Glutamatergic neuron (in vitro differentiated cells): ENCODE measurements at regions not wholly inside any gene's neighbourhood (a gene's known extent, or its start where the extent isn't known, plus 50 kb on each side); places are given as distances from the start of the nearest gene placed in this dataset.

Experiments
- DNase-seq: peaks from one replicate; pipeline ENCODE4 v3.0.0; 2022
- H3K27ac Mint-ChIP-seq: one replicate; pipeline ENCODE4 v1.8.0; 2020; ENCODE audit warnings: mild to moderate bottlenecking, mixed read lengths, inconsistent platforms; ENCODE audit not compliant: unreplicated experiment
- H3K27me3 Mint-ChIP-seq: one replicate; pipeline ENCODE4 v1.8.0; 2020; ENCODE audit warnings: mild to moderate bottlenecking, moderate library complexity, mixed read lengths, inconsistent platforms; ENCODE audit not compliant: unreplicated experiment
- H3K36me3 Mint-ChIP-seq: one replicate; pipeline ENCODE4 v1.8.0; 2020; ENCODE audit warnings: mild to moderate bottlenecking, mixed read lengths, inconsistent platforms; ENCODE audit not compliant: unreplicated experiment
- H3K4me1 Mint-ChIP-seq: one replicate; pipeline ENCODE4 v1.8.0; 2020; ENCODE audit warnings: mild to moderate bottlenecking, low read depth, mixed read lengths, inconsistent platforms; ENCODE audit not compliant: unreplicated experiment
- H3K4me3 Mint-ChIP-seq: one replicate; pipeline ENCODE4 v1.8.0; 2020; ENCODE audit warnings: mild to moderate bottlenecking, mixed read lengths, inconsistent platforms; ENCODE audit not compliant: unreplicated experiment
- H3K9me3 Mint-ChIP-seq: one replicate; pipeline ENCODE4 v1.8.0; 2020; ENCODE audit warnings: mild to moderate bottlenecking, moderate library complexity, mixed read lengths, inconsistent platforms; ENCODE audit not compliant: unreplicated experiment
- TF ChIP-seq, protein P1 (sequence below): fragments of 200-600 bp; sonication (generic); IDR thresholded peaks from one replicate; pipeline ENCODE4 v1.5.0; 2021; ENCODE audit not compliant: partially characterized antibody, unreplicated experiment

DNA sequence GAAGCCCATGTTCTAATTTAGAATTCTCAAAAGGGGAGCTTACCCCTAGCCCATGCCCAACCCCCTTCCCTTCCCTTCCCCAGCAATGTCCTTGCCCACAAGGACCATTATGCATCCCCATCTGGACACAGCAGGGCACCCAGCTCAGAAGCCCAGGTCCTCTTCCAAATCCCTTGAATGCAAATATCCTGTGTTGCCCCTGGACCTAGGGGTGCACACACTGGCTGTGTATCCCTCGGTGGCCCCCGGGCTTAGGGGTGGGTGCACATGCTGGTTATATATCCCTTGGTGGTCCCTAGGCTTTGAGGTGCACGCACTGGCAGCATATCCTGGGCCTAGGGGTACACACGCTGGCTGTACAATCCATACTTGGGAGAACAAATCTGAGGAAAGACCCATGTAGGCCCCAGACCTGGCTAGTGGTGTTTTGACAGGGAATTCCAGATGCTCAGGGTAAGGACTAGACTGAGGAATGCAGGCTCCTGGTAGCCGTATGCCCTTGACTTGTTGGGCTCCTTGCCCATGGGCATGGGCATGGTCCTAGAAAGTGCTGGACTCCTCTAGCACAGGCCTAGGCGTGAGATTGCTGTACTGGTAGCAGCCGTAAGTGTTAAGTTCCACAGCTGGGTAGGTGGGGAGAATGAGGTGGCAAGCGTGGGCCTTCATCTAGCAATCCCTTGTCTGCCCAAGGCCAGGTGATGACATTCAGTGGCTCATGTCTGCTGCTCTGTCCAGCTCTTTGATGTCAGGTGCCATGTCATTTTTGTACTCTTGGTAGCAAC, 222.4 kb downstream of the OPA1 start:
- H3K9me3 Mint-ChIP-seq, result peaks cover 16% of the 10 kb centered on the region
- DNase-seq, result no peak
- TF ChIP-seq, protein P1, sequence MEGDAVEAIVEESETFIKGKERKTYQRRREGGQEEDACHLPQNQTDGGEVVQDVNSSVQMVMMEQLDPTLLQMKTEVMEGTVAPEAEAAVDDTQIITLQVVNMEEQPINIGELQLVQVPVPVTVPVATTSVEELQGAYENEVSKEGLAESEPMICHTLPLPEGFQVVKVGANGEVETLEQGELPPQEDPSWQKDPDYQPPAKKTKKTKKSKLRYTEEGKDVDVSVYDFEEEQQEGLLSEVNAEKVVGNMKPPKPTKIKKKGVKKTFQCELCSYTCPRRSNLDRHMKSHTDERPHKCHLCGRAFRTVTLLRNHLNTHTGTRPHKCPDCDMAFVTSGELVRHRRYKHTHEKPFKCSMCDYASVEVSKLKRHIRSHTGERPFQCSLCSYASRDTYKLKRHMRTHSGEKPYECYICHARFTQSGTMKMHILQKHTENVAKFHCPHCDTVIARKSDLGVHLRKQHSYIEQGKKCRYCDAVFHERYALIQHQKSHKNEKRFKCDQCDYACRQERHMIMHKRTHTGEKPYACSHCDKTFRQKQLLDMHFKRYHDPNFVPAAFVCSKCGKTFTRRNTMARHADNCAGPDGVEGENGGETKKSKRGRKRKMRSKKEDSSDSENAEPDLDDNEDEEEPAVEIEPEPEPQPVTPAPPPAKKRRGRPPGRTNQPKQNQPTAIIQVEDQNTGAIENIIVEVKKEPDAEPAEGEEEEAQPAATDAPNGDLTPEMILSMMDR, result no peak
- peaks cover 19% of the 10 kb centered on the region for H3K4me1 Mint-ChIP-seq
- peaks cover 9% of the 10 kb centered on the region for H3K27me3 Mint-ChIP-seq
- H3K4me3 Mint-ChIP-seq, result no peak overlapping the region
- no peaks in the 10 kb centered on the region for H3K36me3 Mint-ChIP-seq
- H3K27ac Mint-ChIP-seq, result no peak overlapping the region

DNA sequence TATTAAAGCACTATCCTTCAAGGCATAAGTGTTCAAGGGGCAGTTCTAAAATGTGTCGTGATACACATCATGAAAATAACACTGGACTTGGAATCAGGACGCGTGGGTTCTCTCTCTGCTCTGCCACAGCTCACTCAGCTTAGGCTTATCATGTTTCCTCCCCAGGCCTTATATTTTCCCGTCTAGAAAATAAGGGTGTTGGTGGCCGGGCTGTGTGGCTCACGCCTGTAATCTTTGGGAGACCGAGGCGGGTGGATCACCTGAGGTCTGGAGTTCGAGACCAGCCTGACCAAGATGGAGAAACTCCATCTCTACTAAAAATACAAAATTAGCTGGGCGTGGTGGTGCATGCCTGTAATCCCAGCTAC, 223.0 kb downstream of the OPA1 start:
- DNase-seq, result no peak
- Mint-ChIP-seq H3K9me3 (peaks cover 16% of the 10 kb centered on the region), H3K27me3 (peaks cover 9% of the 10 kb centered on the region), H3K36me3 (no peaks in the 10 kb centered on the region), H3K4me3 (no peak overlapping the region), H3K4me1 (peaks cover 19% of the 10 kb centered on the region), H3K27ac (no peak overlapping the region)
- TF ChIP-seq, protein P1, result no peak

DNA sequence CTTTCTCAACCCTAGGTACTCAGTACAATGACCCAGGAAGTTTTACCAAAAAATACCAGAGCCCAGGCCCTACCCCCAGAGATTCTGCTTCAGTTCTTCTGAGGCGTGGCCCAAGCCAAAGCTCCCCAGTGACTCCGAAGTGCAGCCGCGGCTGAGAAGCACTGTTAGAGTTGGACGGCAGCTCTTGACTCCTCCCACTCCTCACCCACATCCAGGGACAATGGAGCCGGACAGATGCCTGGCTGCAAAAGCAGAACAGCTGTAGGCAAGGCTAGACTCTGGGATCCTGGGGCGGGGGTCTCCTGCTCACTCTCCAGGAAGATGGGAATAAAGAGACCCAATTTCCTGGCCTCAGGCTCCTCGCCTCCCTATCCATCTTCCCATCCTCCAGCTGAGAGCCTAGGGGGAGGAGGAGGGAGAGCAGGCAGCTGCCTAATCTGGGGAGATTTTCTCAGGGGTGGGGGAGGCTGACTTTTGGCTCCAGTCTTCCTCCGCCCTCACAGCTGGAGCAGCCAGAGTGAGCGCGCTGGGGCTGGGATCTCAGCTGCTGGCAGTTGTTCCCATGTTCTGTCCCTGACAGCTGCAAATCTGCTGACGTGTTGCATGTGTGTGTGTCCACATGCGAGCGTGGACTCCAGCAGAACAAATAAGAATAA, 223.8 kb downstream of the OPA1 start:
- TF ChIP-seq, protein P1, result no peak
- Mint-ChIP-seq H3K36me3 (no peaks in the 10 kb centered on the region), H3K27me3 (peaks cover 9% of the 10 kb centered on the region), H3K4me3 (peak overlapping the region; percentile 61), H3K9me3 (peaks cover 14% of the 10 kb centered on the region), H3K27ac (peak overlapping the region; percentile 41), H3K4me1 (peaks cover 19% of the 10 kb centered on the region)
- DNase-seq, result peak; percentile 74

DNA sequence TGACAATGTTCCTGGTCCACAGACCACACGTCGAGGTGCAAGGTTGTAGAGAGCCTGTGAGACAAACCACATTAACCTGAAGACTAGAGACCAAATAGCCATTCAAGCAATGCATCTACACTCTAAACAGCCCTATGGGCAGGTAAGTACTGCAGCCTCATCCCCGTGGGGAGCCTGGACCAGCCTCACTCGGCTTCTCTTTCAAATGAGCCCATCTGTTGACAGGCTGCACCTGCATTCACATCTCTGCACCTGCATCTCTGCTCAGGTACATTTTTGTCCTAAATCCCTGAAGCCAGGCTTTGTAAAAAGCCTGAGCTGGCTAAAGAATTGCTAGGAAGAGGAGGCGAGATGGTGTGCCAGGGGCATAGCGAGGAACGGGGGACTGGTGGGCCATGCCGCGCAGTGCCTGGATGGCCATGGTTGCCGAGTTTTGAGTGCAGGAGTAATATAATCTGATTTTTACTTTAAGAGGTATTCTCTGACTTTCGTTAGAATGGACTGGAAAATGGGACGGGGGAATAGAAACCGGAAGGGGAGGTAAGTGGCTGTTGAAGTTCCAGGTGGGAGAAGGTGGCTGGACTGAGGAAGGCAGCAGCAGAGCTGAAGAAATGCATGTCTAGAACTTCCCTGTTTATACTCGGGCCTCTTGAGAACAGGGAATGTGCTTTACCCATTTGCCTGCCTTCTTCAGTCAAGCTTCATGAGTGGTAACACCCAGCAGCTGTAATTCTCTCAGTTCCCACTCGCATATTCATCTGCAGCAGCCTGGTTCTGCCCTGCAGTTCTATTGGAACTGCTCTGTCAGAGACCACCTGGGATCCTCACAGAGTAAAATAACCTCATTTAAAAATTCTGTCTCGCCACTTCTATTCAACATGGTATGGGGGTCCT, 226.4 kb downstream of the OPA1 start:
- H3K4me1 Mint-ChIP-seq, result peaks cover 14% of the 10 kb centered on the region
- no peak overlapping the region for H3K27ac Mint-ChIP-seq
- peaks cover 9% of the 10 kb centered on the region for H3K27me3 Mint-ChIP-seq
- peaks cover 13% of the 10 kb centered on the region for H3K9me3 Mint-ChIP-seq
- H3K36me3 Mint-ChIP-seq, result no peaks in the 10 kb centered on the region
- no peak overlapping the region for H3K4me3 Mint-ChIP-seq
- TF ChIP-seq, protein P1, result no peak
- no peak for DNase-seq
